ENCODE measurements at regions not wholly inside any gene's neighbourhood (a gene's known extent, or its start where the extent isn't known, plus 50 kb on each side); places are given as distances from the start of the nearest gene placed in this dataset.
A peak's percentile ranks its signal among the peaks of the same experiment; 100 is the strongest.

- DNase-seq, result no peak
Measured at GRCh38 chrX:8323356-8323755, 141.3 kb upstream of the VCX3B start.

GRCh38 chrX:8341814-8342590 lies 122.6 kb upstream of the VCX3B start:
- DNase-seq, result no peak

GRCh38 chrX:8345473-8345872 lies 119.2 kb upstream of the VCX3B start:
- DNase-seq, result no peak

DNA sequence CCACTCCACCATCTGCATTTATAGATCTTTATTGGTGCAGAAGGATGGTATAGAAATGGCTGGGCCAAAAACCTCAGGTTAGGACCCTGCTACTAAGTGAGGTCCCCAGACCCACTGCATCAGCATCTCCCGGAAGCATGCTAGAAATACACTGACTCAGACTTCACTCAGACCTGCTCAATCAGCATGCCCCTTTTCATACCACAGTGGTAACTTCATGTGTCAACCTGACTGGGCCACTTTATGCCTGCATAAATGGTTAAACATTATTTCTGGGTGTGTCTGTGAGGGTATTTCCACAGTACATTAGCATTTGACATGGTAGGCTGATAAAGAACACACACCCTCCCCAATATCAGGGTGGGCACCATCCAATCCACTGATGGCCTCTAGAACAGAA lies 118.6 kb upstream of the VCX3B start:
- no peak for DNase-seq

DNA sequence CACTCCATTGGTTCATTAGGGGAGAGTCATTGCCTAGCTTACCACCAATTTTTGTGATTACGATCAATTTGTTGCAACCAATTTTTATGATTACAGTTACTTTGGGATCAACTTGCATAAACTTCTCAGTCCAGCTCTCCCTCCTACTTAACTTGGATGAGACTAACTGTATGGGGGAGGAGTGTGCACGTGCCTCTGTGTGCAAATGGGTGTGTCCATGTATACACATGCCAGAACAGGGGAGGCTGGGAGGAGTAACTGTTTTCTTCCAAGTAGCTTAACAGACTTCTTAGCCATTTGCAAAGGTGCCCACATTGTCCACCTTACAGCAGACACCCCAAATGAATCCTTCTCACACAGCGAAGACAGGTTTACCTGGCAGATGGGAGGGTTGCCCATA lies 117.7 kb upstream of the VCX3B start:
- DNase-seq, result no peak

- DNase-seq, result no peak
Measured at GRCh38 chrX:8349816-8350544, 114.7 kb upstream of the VCX3B start.

- no peak for DNase-seq
Measured at GRCh38 chrX:8358302-8358701, 106.3 kb upstream of the VCX3B start.

DNA sequence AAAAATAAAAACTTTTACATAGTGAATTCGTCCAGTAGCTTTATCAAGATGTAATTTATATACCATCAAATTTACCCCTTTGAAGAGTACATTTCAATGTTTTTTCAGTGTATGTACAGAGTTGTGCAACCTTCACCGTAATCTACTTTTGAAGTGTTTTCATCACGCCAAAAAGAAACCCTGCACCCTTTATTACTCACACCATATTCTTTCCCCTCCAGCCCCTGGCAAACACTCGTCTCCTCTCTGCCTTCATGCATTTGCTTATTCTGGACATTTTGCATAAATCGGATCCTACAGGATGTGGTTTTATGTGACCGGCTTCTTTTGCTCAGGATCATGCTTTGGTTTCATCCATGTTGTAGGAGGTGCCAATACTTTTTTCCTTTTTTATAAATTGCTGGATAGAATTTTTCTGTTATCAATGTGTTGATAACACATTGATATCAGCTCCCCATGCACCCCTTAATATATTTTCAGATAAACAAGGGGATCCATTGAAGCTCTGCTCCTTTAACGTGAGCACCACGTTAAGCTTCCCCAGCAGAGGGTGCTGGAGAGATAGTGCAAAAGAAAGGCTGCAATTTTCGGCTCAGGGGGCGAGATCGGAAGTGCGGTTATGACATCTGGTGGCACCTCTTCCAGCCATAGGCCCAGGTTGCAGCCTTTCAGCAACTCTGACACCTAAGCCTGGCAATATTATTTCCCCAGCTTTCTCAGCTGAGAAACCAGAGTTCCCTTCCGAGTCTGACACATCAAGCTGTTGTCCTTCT lies 100.1 kb upstream of the VCX3B start:
- peak; percentile 0 to 2 for DNase-seq

- no peak for DNase-seq
Measured at GRCh38 chrX:8366481-8366880, 98.1 kb upstream of the VCX3B start.

GRCh38 chrX:8374041-8374825 lies 90.4 kb upstream of the VCX3B start:
- no peak for DNase-seq

GRCh38 chrX:8377041-8377440 lies 87.6 kb upstream of the VCX3B start:
- DNase-seq, result no peak

- no peak for DNase-seq
Measured at GRCh38 chrX:8390771-8391170, 73.9 kb upstream of the VCX3B start.

DNA sequence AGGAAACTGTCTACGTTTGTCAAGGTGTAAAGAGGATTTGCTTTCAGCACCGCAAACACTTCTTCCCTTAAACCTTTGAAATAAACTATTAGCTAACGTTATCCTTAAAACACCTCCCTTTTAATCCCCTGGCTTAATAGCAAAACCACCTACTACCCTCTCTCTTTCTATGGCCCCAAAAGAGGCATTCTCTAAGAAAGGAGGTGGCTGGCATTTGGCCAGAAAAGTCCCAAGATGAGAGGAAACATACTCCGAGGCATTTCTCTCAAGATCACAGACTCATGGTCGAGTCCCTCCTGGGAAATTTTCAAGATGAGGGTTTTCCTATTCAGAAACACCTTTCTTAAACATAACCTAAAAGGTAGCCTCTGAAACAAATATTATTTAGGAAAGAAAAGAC lies 60.6 kb upstream of the VCX3B start:
- DNase-seq, result no peak

- DNase-seq, result no peak
Measured at GRCh38 chrX:8404471-8404870, 60.2 kb upstream of the VCX3B start.

DNA sequence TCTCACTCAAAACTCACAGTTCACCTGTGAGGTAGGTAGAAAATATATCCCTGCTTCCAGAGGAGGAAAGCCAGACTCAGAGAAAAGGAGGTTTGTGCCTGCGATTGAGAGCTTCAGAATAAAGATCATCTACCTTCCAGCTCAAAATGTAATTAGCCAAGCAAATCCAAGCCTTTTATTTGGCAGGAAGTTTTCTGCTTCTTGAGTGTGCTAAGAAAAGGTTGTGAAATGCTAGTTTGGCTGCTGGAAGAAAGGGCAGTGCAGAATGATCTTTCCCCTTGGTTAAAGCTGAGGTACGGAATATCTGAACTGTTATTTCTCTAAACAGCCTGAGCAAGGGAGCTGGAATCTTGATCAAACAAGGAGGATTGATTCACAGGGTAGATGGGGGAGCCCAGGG lies 59.7 kb upstream of the VCX3B start:
- DNase-seq, result no peak

DNA sequence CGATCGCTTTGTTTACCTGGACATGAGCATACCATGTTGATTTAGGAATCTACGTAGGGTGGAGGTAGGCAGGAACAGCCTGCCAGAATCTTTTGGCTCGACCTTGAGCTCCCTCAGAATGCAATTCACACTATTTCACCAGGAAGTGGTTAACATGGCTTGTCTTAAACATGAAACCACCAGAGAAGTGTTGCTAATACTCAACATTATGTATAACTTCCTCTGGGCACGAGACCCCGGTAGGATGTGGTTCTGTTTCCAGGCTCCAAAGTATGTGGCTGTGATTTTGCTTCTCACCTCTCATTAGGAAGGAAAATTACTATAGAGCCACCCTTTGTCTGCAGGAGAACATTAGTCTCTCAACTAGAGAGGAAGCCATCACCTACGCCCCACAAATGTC lies 59.0 kb upstream of the VCX3B start:
- DNase-seq, result no peak

DNA sequence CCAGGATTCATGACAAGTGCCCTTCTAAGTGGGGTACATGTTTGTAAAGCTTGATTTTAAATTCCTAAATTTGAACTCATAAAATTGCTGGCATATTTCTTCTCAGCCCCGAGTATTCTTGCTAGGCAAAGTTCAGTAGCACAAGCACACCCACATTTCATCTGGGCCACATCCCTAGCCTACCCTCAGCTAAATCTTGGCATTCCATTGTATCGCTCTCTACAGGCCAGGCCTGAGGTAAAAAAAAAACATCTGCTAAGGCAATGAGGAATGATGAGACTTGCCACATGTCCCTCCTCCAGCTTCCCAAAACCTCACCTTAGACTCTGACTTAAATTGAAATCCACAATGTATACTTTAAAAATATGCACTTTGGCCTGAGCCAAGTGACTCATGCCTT lies 51.4 kb upstream of the VCX3B start:
- no peak for DNase-seq
